Neural progenitor cell (in vitro differentiated cells): ENCODE measurements at regions not wholly inside any gene's neighbourhood (a gene's known extent, or its start where the extent isn't known, plus 50 kb on each side); places are given as distances from the start of the nearest gene placed in this dataset.

Source experiments
- DNase-seq: peaks from one replicate; pipeline ENCODE4 v3.0.0-alpha.2; 2016; ENCODE audit warnings: low spot score
- H2AFZ ChIP-seq: fragments of 200-600 bp; sonication (generic); replicated peaks from 2 replicates; pipeline ENCODE4 v1.6.1; 2016; ENCODE audit warnings: antibody characterized with exemption
- H3F3A ChIP-seq: fragments of 200-600 bp; sonication (generic); 2 replicates; pipeline ENCODE4 v1.6.1; 2016; ENCODE audit warnings: antibody characterized with exemption, low read depth
- H3K27ac ChIP-seq: fragments of 200-600 bp; sonication (generic); 2 replicates; pipeline ENCODE4 v1.5.1; 2016; ENCODE audit warnings: mild to moderate bottlenecking
- H3K27me3 ChIP-seq: fragments of 200-600 bp; sonication (generic); 2 replicates; pipeline ENCODE4 v1.6.1; 2016; ENCODE audit warnings: mild to moderate bottlenecking, moderate library complexity
- H3K36me3 ChIP-seq: fragments of 200-600 bp; sonication (generic); 2 replicates; pipeline ENCODE4 v1.5.1; 2016
- H3K4me1 ChIP-seq: fragments of 200-600 bp; sonication (generic); 2 replicates; pipeline ENCODE4 v1.6.1; 2016; ENCODE audit warnings: mixed run types
- H3K4me2 ChIP-seq: fragments of 200-600 bp; sonication (generic); 2 replicates; pipeline ENCODE4 v1.6.1; 2016
- H3K4me3 ChIP-seq: fragments of 200-600 bp; sonication (generic); 2 replicates; pipeline ENCODE4 v1.5.1; 2016
- H3K79me2 ChIP-seq: fragments of 200-600 bp; sonication (generic); 2 replicates; pipeline ENCODE4 v1.6.1; 2016; ENCODE audit warnings: low read depth
- H3K9ac ChIP-seq: fragments of 200-600 bp; sonication (generic); 2 replicates; pipeline ENCODE4 v1.6.1; 2016
- H3K9me3 ChIP-seq: fragments of 200-600 bp; sonication (generic); 2 replicates; pipeline ENCODE4 v1.5.1; 2016; ENCODE audit warnings: low read depth
- H4K20me1 ChIP-seq: fragments of 200-600 bp; sonication (generic); 2 replicates; pipeline ENCODE4 v1.6.1; 2016; ENCODE audit warnings: low read depth
- H3K27ac Mint-ChIP-seq: 3 replicates; pipeline ENCODE4 v1.8.0; 2021; ENCODE audit warnings: mixed read lengths
- H3K27me3 Mint-ChIP-seq: 2 replicates; pipeline ENCODE4 v1.8.0; 2022; ENCODE audit warnings: low read depth, mild to moderate bottlenecking, inconsistent platforms, moderate library complexity, mixed read lengths; ENCODE audit not compliant: insufficient read depth
- H3K36me3 Mint-ChIP-seq: 3 replicates; pipeline ENCODE4 v1.8.0; 2021; ENCODE audit warnings: mixed read lengths
- H3K4me1 Mint-ChIP-seq: 3 replicates; pipeline ENCODE4 v1.8.0; 2021; ENCODE audit warnings: mixed read lengths
- H3K4me3 Mint-ChIP-seq: 3 replicates; pipeline ENCODE4 v1.8.0; 2021; ENCODE audit warnings: mild to moderate bottlenecking, moderate library complexity, mixed read lengths
- H3K9me3 Mint-ChIP-seq: 3 replicates; pipeline ENCODE4 v1.8.0; 2020; ENCODE audit warnings: mixed read lengths
- EZH2 ChIP-seq: fragments of 200-600 bp; sonication (generic); IDR thresholded peaks from 2 replicates; pipeline ENCODE4 v1.6.1; 2017; ENCODE audit warnings: antibody characterized with exemption, mild to moderate bottlenecking, moderate library complexity
- EZH2phosphoT487 ChIP-seq: fragments of 200-600 bp; sonication (generic); IDR thresholded peaks from 2 replicates; pipeline ENCODE4 v1.6.1; 2017; ENCODE audit warnings: antibody characterized with exemption
- TF ChIP-seq, protein P1 (sequence below): fragments of 200-600 bp; sonication (generic); IDR thresholded peaks from 2 replicates; pipeline ENCODE4 v1.5.1; 2017; ENCODE audit warnings: antibody characterized with exemption, mild to moderate bottlenecking

DNA sequence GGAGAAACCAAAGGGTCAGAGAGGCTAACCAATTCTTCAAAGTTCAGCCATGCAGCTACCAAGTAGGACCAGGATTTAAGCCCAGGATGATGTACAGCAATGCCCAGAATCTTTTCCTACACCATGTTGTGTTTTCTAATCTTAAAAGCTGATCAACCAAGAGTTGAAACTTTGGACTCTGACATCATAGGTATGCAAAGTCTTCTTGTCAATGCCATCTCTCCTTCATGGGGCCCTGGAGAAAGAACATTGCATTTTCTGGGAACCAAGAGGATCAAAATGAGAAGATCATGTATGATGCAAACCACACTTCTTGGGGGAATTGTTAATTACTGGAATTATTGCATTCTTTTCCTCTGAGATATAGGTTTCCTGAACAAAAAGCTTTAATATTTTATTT is 54.4 kb upstream of the XPA start:
- TF ChIP-seq EZH2phosphoT487 (no peak), EZH2 (no peak)
- TF ChIP-seq, protein P1, sequence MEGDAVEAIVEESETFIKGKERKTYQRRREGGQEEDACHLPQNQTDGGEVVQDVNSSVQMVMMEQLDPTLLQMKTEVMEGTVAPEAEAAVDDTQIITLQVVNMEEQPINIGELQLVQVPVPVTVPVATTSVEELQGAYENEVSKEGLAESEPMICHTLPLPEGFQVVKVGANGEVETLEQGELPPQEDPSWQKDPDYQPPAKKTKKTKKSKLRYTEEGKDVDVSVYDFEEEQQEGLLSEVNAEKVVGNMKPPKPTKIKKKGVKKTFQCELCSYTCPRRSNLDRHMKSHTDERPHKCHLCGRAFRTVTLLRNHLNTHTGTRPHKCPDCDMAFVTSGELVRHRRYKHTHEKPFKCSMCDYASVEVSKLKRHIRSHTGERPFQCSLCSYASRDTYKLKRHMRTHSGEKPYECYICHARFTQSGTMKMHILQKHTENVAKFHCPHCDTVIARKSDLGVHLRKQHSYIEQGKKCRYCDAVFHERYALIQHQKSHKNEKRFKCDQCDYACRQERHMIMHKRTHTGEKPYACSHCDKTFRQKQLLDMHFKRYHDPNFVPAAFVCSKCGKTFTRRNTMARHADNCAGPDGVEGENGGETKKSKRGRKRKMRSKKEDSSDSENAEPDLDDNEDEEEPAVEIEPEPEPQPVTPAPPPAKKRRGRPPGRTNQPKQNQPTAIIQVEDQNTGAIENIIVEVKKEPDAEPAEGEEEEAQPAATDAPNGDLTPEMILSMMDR: no peak
- H3K36me3 Mint-ChIP-seq: no peaks in the 10 kb centered on the region
- Histone ChIP-seq H3K4me2 (no peak overlapping the region), H3K4me1 (peaks cover 21% of the 10 kb centered on the region), H3K79me2 (no peaks in the 10 kb centered on the region), H4K20me1 (peaks cover 10% of the 10 kb centered on the region), H3K27me3 (peaks cover 4% of the 10 kb centered on the region), H3K9me3 (peaks cover 4% of the 10 kb centered on the region), H2AFZ (no peak overlapping the region), H3K4me3 (no peak overlapping the region), H3K36me3 (no peaks in the 10 kb centered on the region), H3K27ac (no peak overlapping the region), H3K9ac (no peak overlapping the region), H3F3A (peaks cover 16% of the 10 kb centered on the region)
- H3K4me1 Mint-ChIP-seq: peaks cover 15% of the 10 kb centered on the region
- DNase-seq: no peak
- peaks cover 9% of the 10 kb centered on the region for H3K27me3 Mint-ChIP-seq
- H3K4me3 Mint-ChIP-seq: no peak overlapping the region
- no peak overlapping the region for H3K27ac Mint-ChIP-seq
- peaks cover 3% of the 10 kb centered on the region for H3K9me3 Mint-ChIP-seq

DNA sequence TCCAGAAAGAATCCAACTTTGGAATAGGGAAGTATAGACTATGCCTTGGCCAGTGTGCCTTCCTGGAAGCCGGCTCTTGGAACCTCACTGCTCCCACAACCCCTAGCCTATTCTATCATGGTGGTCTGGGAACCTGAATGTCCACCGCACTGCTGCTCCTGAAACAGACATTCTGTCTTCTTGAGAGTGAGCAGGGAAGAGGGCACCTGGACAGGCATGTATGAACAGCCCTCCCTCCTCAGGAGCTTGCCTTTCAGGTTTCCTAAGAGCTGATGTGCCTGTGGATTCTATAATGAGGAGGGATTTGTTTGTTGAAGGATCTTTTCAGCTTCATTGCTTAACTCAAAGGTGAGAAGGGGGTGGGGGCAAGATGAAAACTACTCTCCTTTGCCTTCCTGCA is 55.1 kb upstream of the XPA start:
- no peak for DNase-seq
- TF ChIP-seq, protein P1: no peak
- TF ChIP-seq EZH2phosphoT487 (no peak), EZH2 (no peak)
- peaks cover 11% of the 10 kb centered on the region for H3K27me3 ChIP-seq
- no peaks in the 10 kb centered on the region for H3K79me2 ChIP-seq
- H3K9ac ChIP-seq: no peak overlapping the region
- peaks cover 4% of the 10 kb centered on the region for H3K9me3 ChIP-seq
- H4K20me1 ChIP-seq: peaks cover 4% of the 10 kb centered on the region
- Mint-ChIP-seq H3K9me3 (peaks cover 3% of the 10 kb centered on the region), H3K4me3 (no peak overlapping the region), H3K4me1 (peaks cover 8% of the 10 kb centered on the region), H3K36me3 (no peaks in the 10 kb centered on the region), H3K27me3 (peaks cover 7% of the 10 kb centered on the region), H3K27ac (no peak overlapping the region)
- no peaks in the 10 kb centered on the region for H3K36me3 ChIP-seq
- H3K4me3 ChIP-seq: no peak overlapping the region
- peaks cover 8% of the 10 kb centered on the region for H3F3A ChIP-seq
- no peak overlapping the region for H3K27ac ChIP-seq
- peaks cover 13% of the 10 kb centered on the region for H3K4me1 ChIP-seq
- no peak overlapping the region for H3K4me2 ChIP-seq
- H2AFZ ChIP-seq: no peak overlapping the region

DNA sequence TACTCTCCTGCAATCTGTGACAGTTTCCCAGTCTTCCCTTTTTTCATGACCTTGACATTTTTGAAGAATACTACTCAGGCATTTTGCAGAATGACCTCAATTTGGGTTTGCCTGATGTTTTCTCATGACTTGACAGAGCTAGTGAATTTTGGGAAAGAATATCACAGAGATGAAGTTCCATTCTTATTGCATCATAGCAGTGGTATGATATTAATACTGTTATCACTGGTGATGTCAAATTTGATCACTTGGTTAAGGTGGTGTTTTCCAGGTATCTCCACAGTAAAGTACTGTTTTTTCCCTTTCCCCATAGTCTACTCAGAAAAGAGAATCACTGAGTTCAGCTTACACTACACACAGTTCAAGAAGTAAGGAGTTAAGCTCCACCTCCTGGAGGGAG is 56.2 kb upstream of the XPA start:
- DNase-seq: no peak
- Mint-ChIP-seq H3K36me3 (no peaks in the 10 kb centered on the region), H3K27me3 (peaks cover 5% of the 10 kb centered on the region), H3K4me1 (no peaks in the 10 kb centered on the region), H3K27ac (no peak overlapping the region), H3K9me3 (peaks cover 3% of the 10 kb centered on the region), H3K4me3 (no peak overlapping the region)
- no peaks in the 10 kb centered on the region for H3F3A ChIP-seq
- peaks cover 5% of the 10 kb centered on the region for H3K4me1 ChIP-seq
- no peaks in the 10 kb centered on the region for H3K36me3 ChIP-seq
- H2AFZ ChIP-seq: no peak overlapping the region
- TF ChIP-seq, protein P1: no peak
- TF ChIP-seq EZH2 (no peak), EZH2phosphoT487 (no peak)
- no peaks in the 10 kb centered on the region for H3K79me2 ChIP-seq
- no peak overlapping the region for H3K27ac ChIP-seq
- no peak overlapping the region for H3K9ac ChIP-seq
- no peaks in the 10 kb centered on the region for H4K20me1 ChIP-seq
- H3K27me3 ChIP-seq: peaks cover 14% of the 10 kb centered on the region
- H3K4me2 ChIP-seq: no peak overlapping the region
- no peak overlapping the region for H3K4me3 ChIP-seq
- peaks cover 4% of the 10 kb centered on the region for H3K9me3 ChIP-seq

DNA sequence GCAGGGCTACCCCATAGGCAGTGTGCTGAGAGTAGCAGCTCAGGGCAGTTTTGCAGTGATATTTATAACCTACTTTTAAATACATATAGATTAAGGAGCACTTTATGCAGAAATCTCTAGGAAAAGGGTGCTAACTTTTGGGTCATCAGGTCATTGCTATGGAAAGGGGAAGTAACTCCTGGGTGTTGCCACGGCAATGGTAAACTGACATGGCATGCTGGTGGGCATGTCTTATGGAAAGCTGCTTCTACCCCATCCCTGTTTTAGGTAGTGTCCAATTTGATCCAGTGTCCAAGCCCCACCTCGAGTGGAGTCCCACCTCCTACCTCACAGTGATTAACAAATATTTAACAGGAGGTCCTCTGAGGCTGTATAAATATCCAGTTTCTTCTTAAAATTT is 56.8 kb upstream of the XPA start:
- H3K4me1 ChIP-seq: no peaks in the 10 kb centered on the region
- no peak overlapping the region for H3K4me3 ChIP-seq
- Mint-ChIP-seq H3K27ac (no peak overlapping the region), H3K36me3 (no peaks in the 10 kb centered on the region), H3K4me1 (no peaks in the 10 kb centered on the region), H3K27me3 (peaks cover 10% of the 10 kb centered on the region), H3K4me3 (no peak overlapping the region), H3K9me3 (peaks cover 3% of the 10 kb centered on the region)
- H2AFZ ChIP-seq: no peak overlapping the region
- no peaks in the 10 kb centered on the region for H3F3A ChIP-seq
- no peak overlapping the region for H3K9ac ChIP-seq
- H4K20me1 ChIP-seq: no peaks in the 10 kb centered on the region
- H3K27ac ChIP-seq: no peak overlapping the region
- no peaks in the 10 kb centered on the region for H3K79me2 ChIP-seq
- no peak overlapping the region for H3K4me2 ChIP-seq
- H3K36me3 ChIP-seq: no peaks in the 10 kb centered on the region
- TF ChIP-seq EZH2phosphoT487: no peak
- TF ChIP-seq, protein P1: no peak
- TF ChIP-seq EZH2: no peak
- peaks cover 14% of the 10 kb centered on the region for H3K27me3 ChIP-seq
- H3K9me3 ChIP-seq: peaks cover 4% of the 10 kb centered on the region
- DNase-seq: no peak
